HCT116 (cell line): ENCODE measurements at regions not wholly inside any gene's neighbourhood (a gene's known extent, or its start where the extent isn't known, plus 50 kb on each side); places are given as distances from the start of the nearest gene placed in this dataset.
"Not testable (repeated sequence)": the region's sequence is repeated elsewhere in the genome, so short reads cannot be mapped to it uniquely, and the experiment has no call there.

Experiments used
- CBX3 ChIP-seq: IDR thresholded peaks from 2 replicates; pipeline ENCODE4 v1.6.1; 2012; ENCODE audit warnings: low read depth
- CEBPB ChIP-seq: IDR thresholded peaks from 2 replicates; pipeline ENCODE4 v1.6.1; 2012; ENCODE audit warnings: low read depth
- EGR1 ChIP-seq: IDR thresholded peaks from 2 replicates; pipeline ENCODE4 v1.6.1; 2012; ENCODE audit warnings: low read depth
- EZH2 ChIP-seq: fragments of 200-600 bp; sonication (generic); IDR thresholded peaks from 2 replicates; pipeline ENCODE4 v1.6.1; 2017; ENCODE audit warnings: antibody characterized with exemption, mixed run types
- JUND ChIP-seq: IDR thresholded peaks from 2 replicates; pipeline ENCODE4 v1.6.1; 2012
- MAX ChIP-seq: IDR thresholded peaks from 2 replicates; pipeline ENCODE4 v1.6.1; 2012
- POLR2A ChIP-seq: IDR thresholded peaks from 2 replicates; pipeline ENCODE4 v1.7.0; 2011; ENCODE audit warnings: borderline replicate concordance; ENCODE audit not compliant: insufficient read depth, insufficient read length; ENCODE audit errors: extremely low read depth
- POLR2AphosphoS5 ChIP-seq: IDR thresholded peaks from 2 replicates; pipeline ENCODE4 v1.6.1; 2011; ENCODE audit warnings: mild to moderate bottlenecking, low read depth, low read length, moderate library complexity
- RAD21 ChIP-seq: IDR thresholded peaks from 2 replicates; pipeline ENCODE4 v1.6.1; 2012; ENCODE audit warnings: low read depth, mild to moderate bottlenecking
- SIN3A ChIP-seq: IDR thresholded peaks from 2 replicates; pipeline ENCODE4 v1.6.1; 2012; ENCODE audit warnings: low read depth
- SP1 ChIP-seq: IDR thresholded peaks from 2 replicates; pipeline ENCODE4 v1.6.1; 2012; ENCODE audit warnings: low read depth
- ZNF274 ChIP-seq: fragments of 200-500 bp; sonication (Bioruptor generic); IDR thresholded peaks from 2 replicates; pipeline ENCODE4 v1.6.1; 2014; ENCODE audit warnings: mild to moderate bottlenecking, low read depth, low read length, inconsistent platforms
- TF ChIP-seq, protein P1 (sequence below), 3 experiments: fragments of 200-600 bp in 1 of 3; sonication (generic) in 1 of 3; IDR thresholded peaks in 2 of 3; conservative IDR thresholded peaks in 1 of 3; 2 replicates each; pipeline ENCODE4 v1.5.1; 2012 to 2017; ENCODE audit warnings: low read depth in 2 of 3, low read length in 2 of 3, antibody characterized with exemption in 1 of 3, borderline replicate concordance in 1 of 3, control low read depth in 1 of 3, mild to moderate bottlenecking in 1 of 3, mixed read lengths in 1 of 3, mixed run types in 1 of 3, moderate library complexity in 1 of 3; ENCODE audit not compliant: insufficient read depth in 1 of 3

GRCh38 chr9:94390425-94391098, 62.1 kb upstream of the NUTM2F start:
- TF ChIP-seq, protein P1, sequence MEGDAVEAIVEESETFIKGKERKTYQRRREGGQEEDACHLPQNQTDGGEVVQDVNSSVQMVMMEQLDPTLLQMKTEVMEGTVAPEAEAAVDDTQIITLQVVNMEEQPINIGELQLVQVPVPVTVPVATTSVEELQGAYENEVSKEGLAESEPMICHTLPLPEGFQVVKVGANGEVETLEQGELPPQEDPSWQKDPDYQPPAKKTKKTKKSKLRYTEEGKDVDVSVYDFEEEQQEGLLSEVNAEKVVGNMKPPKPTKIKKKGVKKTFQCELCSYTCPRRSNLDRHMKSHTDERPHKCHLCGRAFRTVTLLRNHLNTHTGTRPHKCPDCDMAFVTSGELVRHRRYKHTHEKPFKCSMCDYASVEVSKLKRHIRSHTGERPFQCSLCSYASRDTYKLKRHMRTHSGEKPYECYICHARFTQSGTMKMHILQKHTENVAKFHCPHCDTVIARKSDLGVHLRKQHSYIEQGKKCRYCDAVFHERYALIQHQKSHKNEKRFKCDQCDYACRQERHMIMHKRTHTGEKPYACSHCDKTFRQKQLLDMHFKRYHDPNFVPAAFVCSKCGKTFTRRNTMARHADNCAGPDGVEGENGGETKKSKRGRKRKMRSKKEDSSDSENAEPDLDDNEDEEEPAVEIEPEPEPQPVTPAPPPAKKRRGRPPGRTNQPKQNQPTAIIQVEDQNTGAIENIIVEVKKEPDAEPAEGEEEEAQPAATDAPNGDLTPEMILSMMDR (IDR thresholded peaks at IDR 0.05 in 2 of 3, conservative IDR thresholded peaks at IDR 0.05 in 1 of 3; ENCODE audit: borderline replicate concordance in 1 of 3, insufficient read depth in 1 of 3, low read depth in 2 of 3, low read length in 2 of 3): not testable (repeated sequence)
- TF ChIP-seq SIN3A, SP1, CEBPB, POLR2A, POLR2AphosphoS5, RAD21, EGR1, MAX, ZNF274, JUND, EZH2, CBX3: not testable (repeated sequence)
